GM12891 (cell line): ENCODE measurements at regions not wholly inside any gene's neighbourhood (a gene's known extent, or its start where the extent isn't known, plus 50 kb on each side); places are given as distances from the start of the nearest gene placed in this dataset.
A peak's percentile ranks its signal among the peaks of the same experiment; 100 is the strongest.

Experiments
- DNase-seq: peaks from one replicate; pipeline ENCODE4 v3.0.0; 2011; ENCODE audit warnings: low spot score; ENCODE audit not compliant: insufficient read length
- FAIRE-seq: peaks from 2 replicates; lab custom pipeline; 2011; peaks lifted over from hg19 to GRCh38; lab: Jason Lieb, UNC
- PAX5 ChIP-seq: IDR thresholded peaks from 2 replicates; pipeline ENCODE4 v1.6.1; 2011; ENCODE audit warnings: low read length, moderate library complexity, mild to moderate bottlenecking; ENCODE audit not compliant: insufficient read depth, severe bottlenecking
- POLR2A ChIP-seq: IDR thresholded peaks from 2 replicates; pipeline ENCODE4 v1.6.1; 2011; ENCODE audit warnings: low read depth, low read length, control low read depth
- POLR2AphosphoS5 ChIP-seq: IDR thresholded peaks from 2 replicates; pipeline ENCODE4 v1.6.1; 2011; ENCODE audit warnings: low read depth, low read length, control low read depth
- POU2F2 ChIP-seq: IDR thresholded peaks from 2 replicates; pipeline ENCODE4 v1.6.1; 2011; ENCODE audit warnings: low read depth, mild to moderate bottlenecking, control low read depth, low read length, moderate library complexity
- SPI1 ChIP-seq: IDR thresholded peaks from 2 replicates; pipeline ENCODE4 v1.6.1; 2011; ENCODE audit warnings: low read depth, low read length, control low read depth
- TAF1 ChIP-seq: IDR thresholded peaks from 2 replicates; pipeline ENCODE4 v1.6.1; 2011; ENCODE audit warnings: low read depth, low read length, control low read depth

DNA sequence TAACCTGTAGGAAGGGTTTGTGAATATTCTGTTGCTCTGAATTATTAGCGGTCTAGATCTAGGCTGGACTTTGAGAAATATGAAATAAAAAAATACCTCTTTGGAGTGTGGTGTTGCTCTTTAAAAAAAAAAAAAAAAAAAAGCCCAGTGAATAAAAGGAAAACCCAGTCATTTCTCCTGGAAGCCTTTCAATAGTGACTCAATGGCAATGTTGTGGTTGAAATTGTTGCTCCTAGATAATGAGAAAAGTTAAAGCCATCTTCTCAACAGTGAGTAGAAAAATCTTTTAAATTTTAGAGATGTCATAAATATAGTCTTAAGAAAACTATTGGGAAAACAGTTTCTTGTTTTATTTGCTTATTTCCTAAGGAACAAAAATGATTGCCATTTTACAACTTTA lies 135.3 kb downstream of the RFC3 start:
- no peak for DNase-seq
- TF ChIP-seq PAX5 (no peak), SPI1 (no peak), POU2F2 (no peak), POLR2A (no peak), TAF1 (no peak), POLR2AphosphoS5 (no peak)
- FAIRE-seq = no peak

DNA sequence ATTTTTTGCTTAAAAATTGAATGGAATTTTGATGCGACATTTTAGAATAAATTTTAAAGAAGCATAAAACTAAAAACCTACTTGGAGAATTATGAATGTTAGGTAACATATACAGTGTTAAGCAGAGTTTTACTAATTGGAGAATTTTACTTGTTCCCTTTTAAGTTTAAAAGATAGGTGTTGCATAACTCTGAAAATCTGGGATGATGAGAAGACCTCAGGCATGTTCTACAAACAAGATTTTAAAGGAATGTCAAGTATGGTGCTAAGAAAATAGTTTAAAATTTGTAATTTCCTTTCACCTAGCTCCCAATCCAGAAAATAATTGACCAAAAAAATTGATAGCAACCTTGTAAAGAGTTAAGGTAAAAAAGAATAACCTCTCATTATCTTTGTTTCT lies 135.8 kb downstream of the RFC3 start:
- TF ChIP-seq POLR2AphosphoS5 (no peak), POLR2A (no peak), PAX5 (no peak), POU2F2 (no peak)
- DNase-seq = no peak
- FAIRE-seq = no peak

DNA sequence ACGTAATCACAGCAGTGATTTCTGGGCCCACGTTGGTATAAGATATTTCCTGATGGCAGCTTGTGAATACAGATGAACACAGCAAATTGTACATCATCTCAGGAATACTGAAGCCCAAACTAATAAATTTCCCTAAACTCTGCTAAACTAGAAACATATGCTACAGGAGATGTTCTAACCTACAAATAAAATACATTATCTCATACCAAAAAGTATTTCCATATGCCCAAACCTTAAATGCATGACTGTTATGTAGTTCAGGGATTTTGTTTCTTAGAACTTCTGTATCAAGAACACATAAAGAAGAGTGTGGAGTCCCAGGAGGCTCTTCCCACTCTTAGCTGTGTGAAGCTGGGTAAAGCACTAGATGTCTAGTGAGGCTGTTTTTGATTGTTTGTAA lies 138.4 kb downstream of the RFC3 start:
- no peak for DNase-seq
- TF ChIP-seq POLR2A = no peak
- TF ChIP-seq POU2F2 = no peak
- no peak for TF ChIP-seq PAX5
- TF ChIP-seq POLR2AphosphoS5 = no peak
- TF ChIP-seq SPI1 = no peak
- TF ChIP-seq TAF1 = no peak
- no peak for FAIRE-seq

DNA sequence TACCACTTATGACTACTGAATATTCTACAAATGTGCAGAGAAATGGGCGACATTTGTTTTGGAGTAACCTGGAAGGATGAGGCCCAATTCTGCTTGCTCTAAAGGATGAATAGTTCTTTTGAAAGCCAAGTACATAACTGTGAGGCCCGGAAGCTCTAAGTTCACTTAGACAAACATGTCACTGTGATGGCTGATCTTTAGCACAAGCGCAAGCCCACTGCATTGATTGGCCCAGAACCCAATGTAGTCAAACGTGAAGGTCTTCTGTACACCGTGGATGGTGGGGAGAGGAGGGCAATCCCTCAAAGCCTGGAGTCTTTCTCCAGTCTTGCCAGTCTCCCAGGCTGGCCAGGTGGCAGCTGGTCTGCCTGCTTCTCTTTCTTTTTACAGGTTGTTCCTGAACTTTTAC lies 139.6 kb downstream of the RFC3 start:
- no peak for FAIRE-seq
- DNase-seq = no peak
- TF ChIP-seq SPI1 (no peak), TAF1 (no peak), POLR2A (no peak), PAX5 (no peak), POU2F2 (no peak), POLR2AphosphoS5 (no peak)

DNA sequence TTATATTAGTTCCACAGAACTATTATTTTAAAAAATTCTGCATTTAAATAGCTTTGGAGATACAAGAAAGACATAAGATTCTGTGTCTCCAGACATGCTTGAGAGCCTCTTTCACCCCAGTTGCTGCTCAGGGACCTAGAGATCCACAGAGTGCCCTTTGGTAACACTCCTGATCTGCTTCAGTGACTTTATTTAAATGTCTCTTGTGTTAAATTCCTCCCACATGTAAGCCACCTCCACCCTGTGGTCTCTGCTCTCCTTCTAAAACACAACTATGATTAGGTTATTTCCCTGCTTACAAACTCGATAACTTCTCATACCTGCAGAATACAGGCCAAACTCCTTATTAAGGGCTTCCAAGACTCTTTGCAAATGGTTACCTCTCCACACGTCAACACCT lies 141.0 kb downstream of the RFC3 start:
- FAIRE-seq (peak; percentile 16), DNase-seq (no peak)
- TF ChIP-seq TAF1 (no peak), POLR2A (no peak), PAX5 (no peak), SPI1 (no peak), POLR2AphosphoS5 (no peak), POU2F2 (no peak)

DNA sequence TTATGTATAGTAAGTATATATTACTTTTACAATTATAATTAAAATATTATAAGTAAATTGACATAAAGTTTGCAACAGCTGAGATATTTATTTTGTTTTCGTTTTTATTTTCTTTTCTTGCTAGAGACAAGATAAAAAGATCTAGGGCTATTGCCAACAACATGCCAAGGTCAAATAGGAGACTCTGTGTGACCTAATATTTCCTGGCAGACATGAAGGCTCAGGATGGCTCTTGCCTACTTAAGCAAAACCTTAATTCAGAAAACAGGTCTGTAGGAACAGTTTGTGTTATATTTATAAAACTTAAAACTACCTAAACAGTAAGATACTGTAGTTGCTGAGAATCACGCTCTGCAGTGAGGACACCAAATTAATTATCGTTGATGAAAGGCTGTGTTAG lies 145.2 kb downstream of the RFC3 start:
- TF ChIP-seq SPI1 (no peak), POLR2A (no peak), POU2F2 (no peak), TAF1 (no peak), POLR2AphosphoS5 (no peak), PAX5 (no peak)
- no peak for FAIRE-seq
- no peak for DNase-seq

DNA sequence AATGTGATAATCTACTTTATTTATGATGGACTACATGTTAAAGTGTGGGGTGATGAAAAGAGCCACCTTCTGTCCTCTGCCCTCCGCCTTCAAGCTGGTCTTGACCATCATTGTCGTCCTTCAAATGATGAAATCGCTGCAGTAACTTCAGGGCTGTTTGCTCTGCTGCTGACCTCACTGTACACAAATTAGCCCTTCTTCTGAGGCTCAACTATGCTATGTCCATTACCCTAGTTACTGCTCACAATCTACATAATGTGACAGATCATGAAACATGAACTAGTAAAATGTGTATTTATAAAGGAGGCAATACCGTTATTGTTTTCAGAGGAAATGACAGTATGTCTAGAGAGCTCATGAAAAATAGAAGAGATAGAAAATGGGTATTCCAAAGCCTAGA lies 145.9 kb downstream of the RFC3 start:
- TF ChIP-seq POU2F2 (no peak), POLR2A (no peak), SPI1 (no peak), PAX5 (no peak), TAF1 (no peak), POLR2AphosphoS5 (no peak)
- FAIRE-seq (no peak), DNase-seq (no peak)

DNA sequence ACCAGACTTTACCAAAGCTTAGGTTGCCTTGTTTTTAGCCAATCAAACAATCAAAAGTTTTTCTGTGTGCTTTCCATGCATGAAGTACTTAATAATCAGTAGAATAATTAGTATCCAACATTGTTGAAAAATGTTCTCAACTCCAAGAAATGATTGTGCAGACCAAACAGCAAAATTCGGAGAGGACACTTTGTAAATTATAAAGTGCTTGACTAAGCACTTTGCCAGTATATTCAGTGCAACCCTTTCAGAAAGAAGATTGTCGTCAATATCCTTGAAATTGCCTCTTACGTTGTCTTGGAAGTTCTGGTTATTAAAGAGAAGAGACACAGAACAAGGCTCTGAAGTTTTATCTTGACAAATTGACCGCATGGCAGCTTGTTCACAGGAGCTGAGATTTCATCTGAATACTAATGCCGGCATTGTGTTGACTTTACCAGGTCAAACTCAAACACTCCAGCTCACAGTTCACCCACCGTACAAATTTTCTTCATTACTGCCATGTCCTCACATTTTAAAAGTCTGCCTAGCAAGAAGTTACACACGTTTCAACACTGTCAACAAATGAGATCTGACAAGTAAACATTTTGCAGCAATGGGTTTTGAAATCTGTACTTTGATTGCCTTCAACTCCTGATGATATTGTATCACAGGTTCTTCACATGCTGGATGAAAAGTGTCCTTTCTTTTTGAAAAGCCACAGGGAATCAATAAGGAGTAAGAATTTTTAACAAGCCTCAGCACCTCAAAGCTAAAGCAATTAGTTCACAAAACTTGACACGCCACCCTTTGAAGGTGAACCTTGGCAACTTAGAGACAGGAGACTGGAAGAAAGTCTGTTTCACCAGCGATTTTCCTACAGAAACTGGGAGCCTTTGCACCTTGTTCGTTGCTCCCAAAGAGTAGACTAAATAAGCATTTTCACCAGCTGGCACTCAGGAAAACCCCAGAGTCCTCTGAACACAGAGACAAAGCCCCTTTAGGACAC lies 150.9 kb downstream of the RFC3 start:
- no peak for FAIRE-seq
- no peak for DNase-seq

DNA sequence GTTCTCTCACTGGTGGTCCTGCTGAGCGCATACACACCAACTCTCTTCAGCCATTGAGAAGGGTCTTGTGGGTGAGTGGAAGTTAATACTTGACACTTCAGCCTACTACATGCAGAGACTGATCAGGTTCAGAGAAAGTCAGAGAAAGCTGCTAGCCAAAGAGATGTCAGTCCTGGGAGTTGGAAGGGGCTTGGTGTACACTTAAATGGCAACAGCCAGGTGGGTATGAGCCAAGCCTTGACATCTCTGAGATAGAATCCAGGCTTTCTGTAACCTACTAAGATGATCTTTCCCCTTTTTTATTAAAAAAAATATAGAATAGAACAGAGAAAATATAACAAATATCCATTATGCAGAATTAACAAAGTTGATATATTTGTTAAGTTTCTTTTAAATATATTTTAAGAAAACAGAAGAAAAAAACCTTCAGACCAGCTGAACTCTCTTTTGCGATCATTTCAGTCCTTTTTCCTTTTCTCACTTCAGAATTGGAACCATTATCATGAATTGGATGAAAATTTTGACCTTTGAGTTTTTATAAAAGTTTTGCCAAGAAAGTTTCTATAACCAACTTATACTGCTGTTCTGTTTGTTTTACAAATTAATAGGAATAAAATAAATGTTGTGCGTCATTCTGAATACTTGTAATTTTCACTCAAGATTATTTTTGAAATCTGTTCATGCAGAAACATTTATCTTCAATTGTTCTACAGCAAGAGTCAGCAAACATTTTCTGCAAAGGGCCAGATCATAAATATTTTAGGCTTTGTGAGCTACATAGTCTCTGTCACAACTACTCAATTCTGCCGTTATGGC lies 153.0 kb downstream of the RFC3 start:
- FAIRE-seq = no peak
- TF ChIP-seq POU2F2 = no peak
- no peak for TF ChIP-seq POLR2A
- TF ChIP-seq SPI1 = no peak
- TF ChIP-seq TAF1 = no peak
- TF ChIP-seq PAX5 = no peak
- no peak for TF ChIP-seq POLR2AphosphoS5
- DNase-seq = no peak

More for the DNA sequence above, 150.9 kb downstream of the RFC3 start:
- TF ChIP-seq POU2F2 (no peak), PAX5 (no peak), TAF1 (no peak)
